ENCODE measurements at regions not wholly inside any gene's neighbourhood (a gene's known extent, or its start where the extent isn't known, plus 50 kb on each side); places are given as distances from the start of the nearest gene placed in this dataset.

GRCh38 chr5:1685066-1685465 lies 114.6 kb downstream of the MRPL36 start:
- peaks cover 12% of the 10 kb centered on the region for H3K27me3 Mint-ChIP-seq
- H3K36me3 Mint-ChIP-seq (ENCODE audit: low read depth) = no peaks in the 10 kb centered on the region
- no peaks in the 10 kb centered on the region for H3K4me1 Mint-ChIP-seq
- no peak for DNase-seq
- no peak overlapping the region for H3K27ac Mint-ChIP-seq
- no peak overlapping the region for H3K4me3 Mint-ChIP-seq
- peaks cover 6% of the 10 kb centered on the region for H3K9me3 Mint-ChIP-seq
- intact Hi-C loops (cut with micrococcal nuclease) = no loop called here

- Mint-ChIP-seq H3K27me3 (peaks cover 37% of the 10 kb centered on the region), H3K36me3 (ENCODE audit: low read depth) (no peaks in the 10 kb centered on the region), H3K27ac (no peak overlapping the region), H3K4me1 (no peaks in the 10 kb centered on the region), H3K4me3 (no peak overlapping the region), H3K9me3 (peaks cover 12% of the 10 kb centered on the region)
- DNase-seq = no peak
- intact Hi-C loops (cut with micrococcal nuclease) = no loop called here
Observed at GRCh38 chr5:1681955-1682354, 117.7 kb downstream of the MRPL36 start.

- Mint-ChIP-seq H3K36me3 (ENCODE audit: low read depth) (no peaks in the 10 kb centered on the region), H3K4me1 (peaks cover 3% of the 10 kb centered on the region), H3K9me3 (no peaks in the 10 kb centered on the region), H3K27ac (no peak overlapping the region), H3K4me3 (no peak overlapping the region), H3K27me3 (peaks cover 64% of the 10 kb centered on the region)
- DNase-seq = no peak
- intact Hi-C loops (cut with micrococcal nuclease) = no loop called here
Observed at GRCh38 chr5:1673042-1673677, 126.5 kb downstream of the MRPL36 start.

DNA sequence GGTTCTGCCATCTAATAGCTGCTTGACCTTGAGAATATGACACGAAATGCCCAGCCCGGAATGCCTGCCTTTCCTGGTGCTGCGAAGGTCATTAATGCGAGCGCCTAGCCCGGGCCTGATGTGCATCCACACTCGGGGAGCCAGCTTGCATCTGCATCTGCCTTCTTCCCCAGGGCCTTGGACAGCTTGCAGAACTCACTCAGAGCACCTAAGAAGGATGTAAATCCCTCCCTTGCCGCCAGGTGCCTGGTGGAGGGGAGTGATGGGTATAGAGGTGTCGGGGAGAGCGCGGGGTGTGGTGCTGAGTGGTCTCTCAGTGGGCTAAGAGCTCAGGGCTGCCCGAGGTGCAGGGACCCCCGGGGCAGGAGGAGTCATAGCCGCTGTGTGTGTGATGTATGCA lies 127.2 kb downstream of the MRPL36 start:
- no peaks in the 10 kb centered on the region for H3K9me3 Mint-ChIP-seq
- H3K36me3 Mint-ChIP-seq (ENCODE audit: low read depth) = no peaks in the 10 kb centered on the region
- H3K4me1 Mint-ChIP-seq = peaks cover 6% of the 10 kb centered on the region
- H3K27ac Mint-ChIP-seq = no peak overlapping the region
- peaks cover 64% of the 10 kb centered on the region for H3K27me3 Mint-ChIP-seq
- intact Hi-C loops (cut with micrococcal nuclease) = no loop called here
- no peak for DNase-seq
- no peak overlapping the region for H3K4me3 Mint-ChIP-seq

DNA sequence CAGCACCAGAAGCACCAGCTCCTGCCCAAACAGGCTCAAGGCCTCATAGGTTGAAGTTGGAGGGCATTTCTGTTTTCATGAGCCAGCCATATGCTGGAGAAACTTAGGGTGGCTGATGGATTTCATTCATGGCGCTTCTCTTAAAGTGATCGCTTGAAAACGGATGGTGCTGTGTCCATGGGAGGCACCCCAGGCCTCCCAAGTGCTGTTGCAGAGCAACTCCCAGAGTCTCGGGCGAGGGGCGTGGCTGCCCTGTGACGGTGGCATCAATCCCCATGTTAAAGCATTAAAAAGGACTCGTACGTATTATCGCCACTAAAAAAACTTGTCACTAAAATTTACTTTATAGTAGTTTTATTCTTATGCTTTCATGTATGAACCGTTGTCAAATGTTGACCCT lies 128.3 kb downstream of the MRPL36 start:
- H3K27me3 Mint-ChIP-seq = peaks cover 63% of the 10 kb centered on the region
- no peak overlapping the region for H3K27ac Mint-ChIP-seq
- no peak overlapping the region for H3K4me3 Mint-ChIP-seq
- intact Hi-C loops (cut with micrococcal nuclease) = no loop called here
- no peaks in the 10 kb centered on the region for H3K9me3 Mint-ChIP-seq
- H3K4me1 Mint-ChIP-seq = peaks cover 6% of the 10 kb centered on the region
- no peaks in the 10 kb centered on the region for H3K36me3 Mint-ChIP-seq (ENCODE audit: low read depth)
- no peak for DNase-seq

DNA sequence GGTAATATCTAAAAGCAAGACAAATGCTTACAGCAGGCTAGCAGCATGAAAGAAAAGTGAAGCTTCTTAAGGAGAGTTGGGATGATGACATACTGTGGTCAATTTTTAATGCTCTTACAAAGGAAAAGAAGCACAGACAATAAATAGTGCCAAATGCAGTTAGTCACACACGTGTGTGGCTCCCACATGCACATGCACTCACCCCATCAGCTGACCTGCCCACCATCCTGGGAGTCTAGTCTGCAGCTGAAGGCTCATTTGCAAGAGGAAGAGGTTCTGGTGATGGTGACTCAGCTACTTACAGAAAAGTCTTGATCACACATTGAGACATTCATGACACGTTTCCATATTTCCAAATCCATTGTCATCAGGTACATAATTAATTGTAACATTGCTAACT lies 129.3 kb downstream of the MRPL36 start:
- no peak for DNase-seq
- Mint-ChIP-seq H3K27me3 (peaks cover 67% of the 10 kb centered on the region), H3K4me1 (peaks cover 6% of the 10 kb centered on the region), H3K9me3 (no peaks in the 10 kb centered on the region), H3K36me3 (ENCODE audit: low read depth) (no peaks in the 10 kb centered on the region), H3K27ac (no peak overlapping the region), H3K4me3 (no peak overlapping the region)
- intact Hi-C loops (cut with micrococcal nuclease) = no loop called here

- DNase-seq = no peak
- Mint-ChIP-seq H3K4me3 (no peak overlapping the region), H3K27me3 (peaks cover 66% of the 10 kb centered on the region), H3K4me1 (peaks cover 6% of the 10 kb centered on the region), H3K36me3 (ENCODE audit: low read depth) (no peaks in the 10 kb centered on the region), H3K27ac (no peak overlapping the region), H3K9me3 (no peaks in the 10 kb centered on the region)
- intact Hi-C loops (cut with micrococcal nuclease) = no loop called here
Observed at GRCh38 chr5:1669276-1670155, 130.1 kb downstream of the MRPL36 start.

GRCh38 chr5:1668141-1668721 lies 131.4 kb downstream of the MRPL36 start:
- Mint-ChIP-seq H3K4me1 (peaks cover 6% of the 10 kb centered on the region), H3K36me3 (ENCODE audit: low read depth) (no peaks in the 10 kb centered on the region), H3K27me3 (peaks cover 59% of the 10 kb centered on the region), H3K9me3 (no peaks in the 10 kb centered on the region), H3K4me3 (no peak overlapping the region), H3K27ac (no peak overlapping the region)
- DNase-seq = peak; percentile 51
- intact Hi-C loops (cut with micrococcal nuclease) = no loop called here

DNA sequence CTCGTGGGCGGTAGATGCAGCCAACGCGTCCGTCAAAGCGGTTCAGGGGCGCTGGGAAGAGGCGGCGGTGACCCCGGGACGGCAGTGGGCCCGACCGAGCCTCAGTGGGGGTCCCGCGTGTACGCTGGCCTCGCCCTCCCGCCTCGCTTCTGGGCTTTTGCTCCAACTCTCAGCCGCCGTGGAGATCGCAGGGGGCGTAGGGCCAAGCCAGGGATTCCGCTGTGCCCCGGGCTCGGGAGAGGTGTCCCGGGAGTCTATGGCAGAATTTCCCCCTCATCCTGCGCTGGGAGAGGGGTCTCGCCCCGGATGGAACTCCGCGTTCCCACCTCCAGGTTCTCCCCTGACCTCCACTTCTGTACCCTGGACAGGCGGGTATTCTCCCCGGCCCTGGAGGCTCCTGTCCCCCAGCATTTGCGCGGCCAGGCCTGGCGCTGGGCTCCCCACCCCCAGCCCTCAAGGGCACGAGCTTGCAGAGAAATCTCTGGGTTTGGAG lies 131.9 kb downstream of the MRPL36 start:
- no peak overlapping the region for H3K27ac Mint-ChIP-seq
- no peaks in the 10 kb centered on the region for H3K36me3 Mint-ChIP-seq (ENCODE audit: low read depth)
- H3K9me3 Mint-ChIP-seq = no peaks in the 10 kb centered on the region
- no peak overlapping the region for H3K4me3 Mint-ChIP-seq
- peaks cover 54% of the 10 kb centered on the region for H3K27me3 Mint-ChIP-seq
- peaks cover 6% of the 10 kb centered on the region for H3K4me1 Mint-ChIP-seq
- intact Hi-C loops (cut with micrococcal nuclease) = no loop called here
- DNase-seq = peak; percentile 51

- no peaks in the 10 kb centered on the region for H3K9me3 Mint-ChIP-seq
- peak; percentile 83 for DNase-seq
- no peak overlapping the region for H3K27ac Mint-ChIP-seq
- peaks cover 6% of the 10 kb centered on the region for H3K4me1 Mint-ChIP-seq
- H3K27me3 Mint-ChIP-seq = peaks cover 49% of the 10 kb centered on the region
- intact Hi-C loops (cut with micrococcal nuclease) = no loop called here
- H3K36me3 Mint-ChIP-seq (ENCODE audit: low read depth) = no peaks in the 10 kb centered on the region
- peak overlapping the region; percentile 24 for H3K4me3 Mint-ChIP-seq
Observed at GRCh38 chr5:1666812-1667588, 132.6 kb downstream of the MRPL36 start.

GRCh38 chr5:1666221-1666620 lies 133.4 kb downstream of the MRPL36 start:
- Mint-ChIP-seq H3K27ac (no peak overlapping the region), H3K27me3 (peaks cover 49% of the 10 kb centered on the region), H3K36me3 (ENCODE audit: low read depth) (no peaks in the 10 kb centered on the region), H3K4me1 (peaks cover 6% of the 10 kb centered on the region), H3K9me3 (no peaks in the 10 kb centered on the region), H3K4me3 (no peak overlapping the region)
- peak; percentile 40 for DNase-seq
- intact Hi-C loops (cut with micrococcal nuclease) = no loop called here

DNA sequence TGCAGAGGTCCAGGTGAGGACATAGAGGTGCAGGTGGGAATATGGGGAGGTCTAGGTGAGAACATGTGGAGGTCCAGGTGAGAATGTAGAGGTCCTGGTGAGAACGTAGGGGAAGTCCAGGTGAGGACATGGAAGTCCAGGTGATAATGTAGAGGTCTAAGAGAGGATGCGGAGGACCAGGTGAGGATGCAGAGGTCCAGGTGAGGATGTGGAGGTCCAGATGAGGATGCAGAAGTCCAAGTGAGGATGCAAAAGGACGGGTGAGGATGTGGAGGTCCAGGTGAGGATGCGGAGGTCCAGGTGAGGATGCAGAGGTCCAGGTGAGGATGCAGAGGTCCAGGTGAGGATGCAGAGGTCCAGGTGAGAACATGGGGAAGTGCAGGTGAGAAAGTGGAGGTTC lies 133.8 kb downstream of the MRPL36 start:
- no peaks in the 10 kb centered on the region for H3K9me3 Mint-ChIP-seq
- peaks cover 46% of the 10 kb centered on the region for H3K27me3 Mint-ChIP-seq
- no peaks in the 10 kb centered on the region for H3K36me3 Mint-ChIP-seq (ENCODE audit: low read depth)
- intact Hi-C loops (cut with micrococcal nuclease) = no loop called here
- no peak for DNase-seq
- no peak overlapping the region for H3K27ac Mint-ChIP-seq
- peaks cover 6% of the 10 kb centered on the region for H3K4me1 Mint-ChIP-seq
- H3K4me3 Mint-ChIP-seq = no peak overlapping the region

DNA sequence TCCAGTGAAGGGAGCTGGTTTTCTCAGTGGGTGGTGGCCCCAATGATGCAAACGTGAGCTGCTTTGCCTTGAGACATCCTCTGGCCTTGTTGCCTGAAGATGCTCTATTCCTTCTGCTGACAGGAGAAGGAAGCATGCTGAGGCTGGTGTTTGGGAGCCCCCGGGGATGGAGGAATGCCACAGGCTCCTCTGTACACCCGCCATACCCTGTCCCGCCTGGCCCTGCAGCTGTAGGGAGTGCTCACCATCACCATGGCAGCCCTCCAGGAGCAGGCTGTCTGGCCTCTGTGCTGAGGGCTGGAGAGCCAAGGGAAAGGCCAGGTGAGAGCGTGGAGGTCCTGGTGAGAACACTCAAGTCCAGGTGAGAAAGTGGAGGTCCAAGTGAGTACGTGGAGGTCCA lies 134.4 kb downstream of the MRPL36 start:
- no peak overlapping the region for H3K27ac Mint-ChIP-seq
- DNase-seq = no peak
- H3K27me3 Mint-ChIP-seq = peaks cover 44% of the 10 kb centered on the region
- no peaks in the 10 kb centered on the region for H3K9me3 Mint-ChIP-seq
- H3K36me3 Mint-ChIP-seq (ENCODE audit: low read depth) = no peaks in the 10 kb centered on the region
- intact Hi-C loops (cut with micrococcal nuclease) = no loop called here
- H3K4me1 Mint-ChIP-seq = peaks cover 6% of the 10 kb centered on the region
- no peak overlapping the region for H3K4me3 Mint-ChIP-seq
